ENCODE measurements at regions not wholly inside any gene's neighbourhood (a gene's known extent, or its start where the extent isn't known, plus 50 kb on each side); places are given as distances from the start of the nearest gene placed in this dataset.
"Not testable (repeated sequence)": the region's sequence is repeated elsewhere in the genome, so short reads cannot be mapped to it uniquely, and the experiment has no call there.

DNA sequence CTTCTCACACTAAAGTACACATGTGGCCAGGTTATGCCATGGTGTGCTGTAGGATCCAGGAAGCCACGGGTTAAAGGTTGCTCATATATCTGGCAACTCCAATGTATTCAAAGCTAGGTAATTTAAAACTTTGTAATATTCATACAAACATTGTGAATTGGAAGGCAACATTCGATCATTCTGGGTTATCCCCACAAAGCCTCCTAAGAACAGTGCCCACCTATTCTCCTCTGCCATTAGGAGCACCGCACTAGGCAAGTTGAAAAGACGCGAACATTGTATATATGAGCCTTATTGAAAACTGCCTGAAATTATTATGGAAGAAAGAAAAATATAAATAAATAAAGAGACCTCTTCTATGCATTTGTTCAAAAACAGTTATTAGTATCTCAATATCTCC lies 228.2 kb downstream of the IGSF11 start:
- H3K27me3 ChIP-seq (ENCODE audit: control insufficient read depth in 1 of 2, insufficient read depth in 1 of 2, low read length in 2 of 2): no peaks in the 10 kb centered on the region
- 50% methylated on average over 1 of the region's 5 CpGs for WGBS
- no peaks in the 10 kb centered on the region for H3K36me3 ChIP-seq (ENCODE audit: control insufficient read depth in 1 of 2, insufficient read depth in 2 of 2, low read depth in 1 of 2, low read length in 2 of 2)
- H3K27ac ChIP-seq (ENCODE audit: low read length, poor library complexity, severe bottlenecking): no peak overlapping the region
- H2AK5ac ChIP-seq (ENCODE audit: low read length, severe bottlenecking): no peak overlapping the region
- H3K4ac ChIP-seq (ENCODE audit: low read depth in 1 of 2, low read length in 2 of 2): no peak overlapping the region
- H3K9ac ChIP-seq (ENCODE audit: low read length): no peak overlapping the region
- no peaks in the 10 kb centered on the region for H3K9me3 ChIP-seq (ENCODE audit: control insufficient read depth, low read length)
- no peak overlapping the region for H2BK15ac ChIP-seq (ENCODE audit: low read depth, poor library complexity, severe bottlenecking)
- no peak for DNase-seq
- H2AFZ ChIP-seq (ENCODE audit: low read depth, low read length): no peak overlapping the region
- H3K14ac ChIP-seq (ENCODE audit: low read length in 2 of 2): no peak overlapping the region
- H4K91ac ChIP-seq (ENCODE audit: low read length): no peak overlapping the region
- H2BK12ac ChIP-seq (ENCODE audit: low read length in 2 of 2): no peak overlapping the region
- H3K4me3 ChIP-seq (ENCODE audit: insufficient read depth in 1 of 2, low read depth in 1 of 2, low read length in 2 of 2): no peak overlapping the region
- no peak overlapping the region for H2BK5ac ChIP-seq (ENCODE audit: low read depth, low read length, poor library complexity, severe bottlenecking)
- H3K18ac ChIP-seq (ENCODE audit: low read depth in 1 of 2, low read length in 2 of 2): no peak overlapping the region
- no peak overlapping the region for H3K23ac ChIP-seq (ENCODE audit: low read length in 2 of 2)
- H3K4me2 ChIP-seq (ENCODE audit: low read length, poor library complexity, severe bottlenecking): no peak overlapping the region
- no peaks in the 10 kb centered on the region for H3K4me1 ChIP-seq (ENCODE audit: control insufficient read depth, insufficient read depth, low read depth, low read length)
- H2BK120ac ChIP-seq (ENCODE audit: low read depth, low read length): no peak overlapping the region
- no peak overlapping the region for H4K8ac ChIP-seq (ENCODE audit: low read length)
- H3K79me1 ChIP-seq (replicated peaks; ENCODE audit: low read length, poor library complexity, severe bottlenecking): no peaks in the 10 kb centered on the region

DNA sequence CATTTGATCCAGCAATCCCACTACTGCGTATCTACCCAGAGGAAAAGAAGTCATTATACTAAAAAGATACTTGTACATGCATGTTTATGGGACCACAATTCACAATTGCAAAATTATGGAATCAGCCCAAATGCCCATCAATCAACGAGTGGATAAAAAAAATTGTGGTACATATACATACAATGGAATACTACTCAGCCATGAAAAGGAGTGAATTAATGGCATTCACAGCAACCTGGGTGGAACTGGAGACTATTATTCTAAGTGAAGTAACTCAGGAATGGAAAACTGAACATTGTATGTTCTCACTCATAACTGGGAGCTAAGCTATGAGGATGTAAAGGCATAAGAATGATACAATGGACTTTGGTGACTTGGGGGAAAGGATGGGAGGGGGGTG lies 227.3 kb downstream of the IGSF11 start:
- not testable (repeated sequence) for H3K9ac ChIP-seq (ENCODE audit: low read length); H3K27ac ChIP-seq (ENCODE audit: low read length, poor library complexity, severe bottlenecking); H4K8ac ChIP-seq (ENCODE audit: low read length); H3K18ac ChIP-seq (ENCODE audit: low read depth in 1 of 2, low read length in 2 of 2); H2BK15ac ChIP-seq (ENCODE audit: low read depth, poor library complexity, severe bottlenecking); H2AK5ac ChIP-seq (ENCODE audit: low read length, severe bottlenecking); DNase-seq; H3K23ac ChIP-seq (ENCODE audit: low read length in 2 of 2); H3K14ac ChIP-seq (ENCODE audit: low read length in 2 of 2); H2AFZ ChIP-seq (ENCODE audit: low read depth, low read length); H3K4ac ChIP-seq (ENCODE audit: low read depth in 1 of 2, low read length in 2 of 2); H3K4me2 ChIP-seq (ENCODE audit: low read length, poor library complexity, severe bottlenecking); H3K79me1 ChIP-seq (replicated peaks; ENCODE audit: low read length, poor library complexity, severe bottlenecking); H2BK120ac ChIP-seq (ENCODE audit: low read depth, low read length); H3K9me3 ChIP-seq (ENCODE audit: control insufficient read depth, low read length); H2BK5ac ChIP-seq (ENCODE audit: low read depth, low read length, poor library complexity, severe bottlenecking); H2BK12ac ChIP-seq (ENCODE audit: low read length in 2 of 2); H3K36me3 ChIP-seq (ENCODE audit: control insufficient read depth in 1 of 2, insufficient read depth in 2 of 2, low read depth in 1 of 2, low read length in 2 of 2); H3K4me1 ChIP-seq (ENCODE audit: control insufficient read depth, insufficient read depth, low read depth, low read length); H4K91ac ChIP-seq (ENCODE audit: low read length); H3K27me3 ChIP-seq (ENCODE audit: control insufficient read depth in 1 of 2, insufficient read depth in 1 of 2, low read length in 2 of 2); H3K4me3 ChIP-seq (ENCODE audit: insufficient read depth in 1 of 2, low read depth in 1 of 2, low read length in 2 of 2)
- no CpG with 5 or more reads among the region's 2 CpGs for WGBS

DNA sequence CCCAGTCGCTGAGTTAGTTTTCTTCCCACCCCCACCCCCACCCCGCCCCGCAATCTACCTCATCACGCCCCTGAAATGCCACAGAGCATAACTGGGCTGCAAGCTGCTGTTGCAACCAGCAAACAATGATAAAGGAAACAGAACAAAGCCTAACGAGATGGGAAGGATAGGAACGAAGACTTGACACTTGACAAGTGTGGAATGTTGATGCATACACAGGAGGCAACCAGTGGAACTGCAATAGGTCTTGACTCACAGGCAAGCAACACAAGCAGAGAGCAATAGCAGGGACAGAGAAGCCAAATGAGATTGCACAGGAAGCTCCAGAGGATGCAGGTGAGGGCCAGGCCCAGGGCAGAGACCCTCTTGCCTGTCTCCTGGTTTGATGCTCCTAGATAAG lies 225.9 kb downstream of the IGSF11 start:
- Histone ChIP-seq H3K23ac (ENCODE audit: low read length in 2 of 2) (no peak overlapping the region), H3K18ac (ENCODE audit: low read depth in 1 of 2, low read length in 2 of 2) (no peak overlapping the region), H3K79me1 (replicated peaks; ENCODE audit: low read length, poor library complexity, severe bottlenecking) (no peaks in the 10 kb centered on the region), H2BK120ac (ENCODE audit: low read depth, low read length) (no peak overlapping the region), H2BK12ac (ENCODE audit: low read length in 2 of 2) (no peak overlapping the region), H3K4me1 (ENCODE audit: control insufficient read depth, insufficient read depth, low read depth, low read length) (no peaks in the 10 kb centered on the region), H2AK5ac (ENCODE audit: low read length, severe bottlenecking) (no peak overlapping the region), H2BK5ac (ENCODE audit: low read depth, low read length, poor library complexity, severe bottlenecking) (no peak overlapping the region), H4K8ac (ENCODE audit: low read length) (no peak overlapping the region), H3K4me2 (ENCODE audit: low read length, poor library complexity, severe bottlenecking) (no peak overlapping the region), H2AFZ (ENCODE audit: low read depth, low read length) (no peak overlapping the region), H3K9me3 (ENCODE audit: control insufficient read depth, low read length) (no peaks in the 10 kb centered on the region), H3K27me3 (ENCODE audit: control insufficient read depth in 1 of 2, insufficient read depth in 1 of 2, low read length in 2 of 2) (no peaks in the 10 kb centered on the region), H4K91ac (ENCODE audit: low read length) (no peak overlapping the region), H3K4me3 (ENCODE audit: insufficient read depth in 1 of 2, low read depth in 1 of 2, low read length in 2 of 2) (no peak overlapping the region), H2BK15ac (ENCODE audit: low read depth, poor library complexity, severe bottlenecking) (no peak overlapping the region), H3K4ac (ENCODE audit: low read depth in 1 of 2, low read length in 2 of 2) (no peak overlapping the region), H3K9ac (ENCODE audit: low read length) (no peak overlapping the region), H3K27ac (ENCODE audit: low read length, poor library complexity, severe bottlenecking) (no peak overlapping the region), H3K36me3 (ENCODE audit: control insufficient read depth in 1 of 2, insufficient read depth in 2 of 2, low read depth in 1 of 2, low read length in 2 of 2) (no peaks in the 10 kb centered on the region), H3K14ac (ENCODE audit: low read length in 2 of 2) (no peak overlapping the region)
- DNase-seq: no peak
- 35% methylated on average over 3 of the region's 6 CpGs for WGBS

DNA sequence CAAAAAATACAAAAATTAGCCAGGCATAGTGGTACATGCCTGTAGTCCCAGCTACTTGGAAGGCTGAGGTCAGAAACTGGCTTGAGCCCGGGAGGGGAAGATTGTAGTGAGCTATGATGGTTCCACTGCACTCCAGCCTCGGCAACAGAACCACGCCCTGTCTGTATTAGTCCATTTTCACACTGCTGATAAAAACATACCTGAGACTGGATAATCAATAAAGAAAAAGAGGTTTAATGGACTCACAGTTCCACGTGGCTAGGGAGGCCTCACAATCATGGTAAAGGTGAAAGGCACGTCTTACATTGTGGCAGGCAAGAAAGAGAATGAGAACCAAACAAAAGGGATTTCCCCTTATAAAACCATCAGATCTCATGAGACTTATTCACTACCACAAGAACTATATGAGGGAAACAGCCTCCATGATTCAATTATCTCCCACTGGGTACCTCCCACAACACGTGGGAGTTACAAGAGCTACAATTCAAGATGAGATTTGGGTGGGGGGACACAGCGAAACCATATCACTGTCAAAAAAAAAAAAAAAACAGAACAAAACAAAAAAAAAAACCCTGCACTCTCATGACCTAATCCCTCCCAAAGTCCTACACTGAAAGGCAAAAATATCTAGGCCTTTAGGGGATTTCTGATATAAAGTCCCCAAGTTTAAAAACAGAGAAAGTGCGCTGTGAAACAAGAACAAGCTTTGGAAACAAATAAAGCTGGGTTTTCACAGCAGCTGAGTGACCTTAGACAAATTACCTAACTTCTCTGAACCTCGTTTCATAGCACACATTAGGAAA lies 224.7 kb downstream of the IGSF11 start:
- no peaks in the 10 kb centered on the region for H3K79me1 ChIP-seq (replicated peaks; ENCODE audit: low read length, poor library complexity, severe bottlenecking)

More for the DNA sequence above, 224.7 kb downstream of the IGSF11 start:
- Histone ChIP-seq H2BK12ac (ENCODE audit: low read length in 2 of 2) (no peak overlapping the region), H2BK15ac (ENCODE audit: low read depth, poor library complexity, severe bottlenecking) (no peak overlapping the region), H4K91ac (ENCODE audit: low read length) (no peak overlapping the region), H3K4me2 (ENCODE audit: low read length, poor library complexity, severe bottlenecking) (no peak overlapping the region), H3K4ac (ENCODE audit: low read depth in 1 of 2, low read length in 2 of 2) (no peak overlapping the region), H3K14ac (ENCODE audit: low read length in 2 of 2) (no peak overlapping the region), H2BK5ac (ENCODE audit: low read depth, low read length, poor library complexity, severe bottlenecking) (no peak overlapping the region), H3K9me3 (ENCODE audit: control insufficient read depth, low read length) (no peaks in the 10 kb centered on the region), H3K36me3 (ENCODE audit: control insufficient read depth in 1 of 2, insufficient read depth in 2 of 2, low read depth in 1 of 2, low read length in 2 of 2) (no peaks in the 10 kb centered on the region), H3K4me1 (ENCODE audit: control insufficient read depth, insufficient read depth, low read depth, low read length) (no peaks in the 10 kb centered on the region), H2AFZ (ENCODE audit: low read depth, low read length) (no peak overlapping the region), H2BK120ac (ENCODE audit: low read depth, low read length) (no peak overlapping the region), H3K23ac (ENCODE audit: low read length in 2 of 2) (no peak overlapping the region), H3K27me3 (ENCODE audit: control insufficient read depth in 1 of 2, insufficient read depth in 1 of 2, low read length in 2 of 2) (no peaks in the 10 kb centered on the region), H3K18ac (ENCODE audit: low read depth in 1 of 2, low read length in 2 of 2) (no peak overlapping the region), H3K9ac (ENCODE audit: low read length) (no peak overlapping the region), H4K8ac (ENCODE audit: low read length) (no peak overlapping the region), H3K27ac (ENCODE audit: low read length, poor library complexity, severe bottlenecking) (no peak overlapping the region), H2AK5ac (ENCODE audit: low read length, severe bottlenecking) (no peak overlapping the region), H3K4me3 (ENCODE audit: insufficient read depth in 1 of 2, low read depth in 1 of 2, low read length in 2 of 2) (no peak overlapping the region)
- no peak for DNase-seq
- 77% methylated on average over 6 of the region's 9 CpGs for WGBS

Data from mesenchymal stem cell (in vitro differentiated cells and primary cell).